OCI-LY7 (cell line): ENCODE measurements at regions not wholly inside any gene's neighbourhood (a gene's known extent, or its start where the extent isn't known, plus 50 kb on each side); places are given as distances from the start of the nearest gene placed in this dataset.
A peak's percentile ranks its signal among the peaks of the same experiment; 100 is the strongest.

Experiments used
- BruUV-seq: library from RNA; stranded (reverse); fragments of 400-500 nt; replicated peaks from 2 replicates; lab custom pipeline; 2021; lab: Mats Ljungman, UMichigan
- CTCF ChIA-PET: fragments of 300-600 bp; sonication (Branson Sonifier 250); formaldehyde crosslinking; loops from one replicate; lab custom pipeline; 2022; ENCODE audit warnings: antibody characterized with exemption; ENCODE audit not compliant: unreplicated experiment; lab: Charles Lee
- POLR2A ChIA-PET: fragments of 300-600 bp; sonication (Branson Sonifier 250); formaldehyde crosslinking; loops from one replicate; lab custom pipeline; 2022; ENCODE audit warnings: antibody characterized with exemption; lab: Charles Lee
- DNase-seq: peaks from one replicate; pipeline ENCODE4 v3.0.0-alpha.2; 2015; ENCODE audit warnings: low spot score
- H2AFZ ChIP-seq: fragments of 200-600 bp; sonication (generic), shearing (Covaris generic); 2 replicates; pipeline ENCODE4 v1.6.1; 2014; ENCODE audit warnings: mild to moderate bottlenecking, antibody characterized with exemption, low read length, moderate library complexity
- H3K27ac ChIP-seq: fragments of 200-600 bp; sonication (generic); 2 replicates; pipeline ENCODE4 v1.5.1; 2014; ENCODE audit warnings: mixed run types, low read depth, mild to moderate bottlenecking, moderate library complexity, low read length, inconsistent platforms; ENCODE audit not compliant: poor library complexity, severe bottlenecking
- H3K36me3 ChIP-seq: fragments of 200-600 bp; sonication (generic); 2 replicates; pipeline ENCODE4 v1.6.1; 2014; ENCODE audit warnings: mild to moderate bottlenecking, antibody characterized with exemption, low read length, moderate library complexity, mixed read lengths; ENCODE audit not compliant: insufficient read depth
- H3K4me1 ChIP-seq: fragments of 200-600 bp; sonication (generic); 2 replicates; pipeline ENCODE4 v1.5.1; 2014; ENCODE audit warnings: mild to moderate bottlenecking, low read length; ENCODE audit not compliant: insufficient read depth, poor library complexity, severe bottlenecking
- H3K4me2 ChIP-seq: fragments of 200-600 bp; sonication (generic); 2 replicates; pipeline ENCODE4 v1.6.1; 2014; ENCODE audit warnings: mild to moderate bottlenecking, low read length
- H3K4me3 ChIP-seq: fragments of 200-600 bp; sonication (generic); 2 replicates; pipeline ENCODE4 v1.5.1; 2014; ENCODE audit warnings: mild to moderate bottlenecking, low read depth, low read length; ENCODE audit not compliant: poor library complexity, severe bottlenecking
- H3K79me2 ChIP-seq: fragments of 200-600 bp; sonication (generic); 2 replicates; pipeline ENCODE4 v1.6.1; 2016; ENCODE audit warnings: low read depth, mild to moderate bottlenecking, low read length, moderate library complexity, mixed read lengths; ENCODE audit not compliant: insufficient read depth
- H3K9me2 ChIP-seq: fragments of 200-600 bp; sonication (generic); 2 replicates; pipeline ENCODE4 v1.6.1; 2016; ENCODE audit warnings: mild to moderate bottlenecking, low read length, mixed read lengths; ENCODE audit not compliant: insufficient read depth
- H3K9me3 ChIP-seq: fragments of 200-600 bp; sonication (generic); 2 replicates; pipeline ENCODE4 v1.6.1; 2014; ENCODE audit warnings: mild to moderate bottlenecking, mixed run types, low read length, mixed read lengths
- H4K20me1 ChIP-seq: fragments of 200-600 bp; sonication (generic); 2 replicates; pipeline ENCODE4 v1.6.1; 2014; ENCODE audit warnings: mild to moderate bottlenecking, antibody characterized with exemption, low read length, moderate library complexity, mixed read lengths; ENCODE audit not compliant: insufficient read depth
- EZH2phosphoT487 ChIP-seq: fragments of 200-600 bp; sonication (generic); IDR thresholded peaks from 2 replicates; pipeline ENCODE4 v1.6.1; 2018; ENCODE audit warnings: low read depth, borderline replicate concordance, mild to moderate bottlenecking, mixed run types, antibody characterized with exemption, low read length, moderate library complexity, mixed read lengths
- intact Hi-C: fragments of 100-400 bp; cut with micrococcal nuclease; formaldehyde crosslinking; loops from one replicate; pipeline ENCODE4 v1.10.0; 2022; ENCODE audit not compliant: unreplicated experiment
- TF ChIP-seq, protein P1 (sequence below): fragments of 200-600 bp; sonication (generic); conservative IDR thresholded peaks from 2 replicates; pipeline ENCODE4 v1.5.1; 2014; ENCODE audit warnings: mild to moderate bottlenecking, antibody characterized with exemption, low read length, moderate library complexity, mixed read lengths

DNA sequence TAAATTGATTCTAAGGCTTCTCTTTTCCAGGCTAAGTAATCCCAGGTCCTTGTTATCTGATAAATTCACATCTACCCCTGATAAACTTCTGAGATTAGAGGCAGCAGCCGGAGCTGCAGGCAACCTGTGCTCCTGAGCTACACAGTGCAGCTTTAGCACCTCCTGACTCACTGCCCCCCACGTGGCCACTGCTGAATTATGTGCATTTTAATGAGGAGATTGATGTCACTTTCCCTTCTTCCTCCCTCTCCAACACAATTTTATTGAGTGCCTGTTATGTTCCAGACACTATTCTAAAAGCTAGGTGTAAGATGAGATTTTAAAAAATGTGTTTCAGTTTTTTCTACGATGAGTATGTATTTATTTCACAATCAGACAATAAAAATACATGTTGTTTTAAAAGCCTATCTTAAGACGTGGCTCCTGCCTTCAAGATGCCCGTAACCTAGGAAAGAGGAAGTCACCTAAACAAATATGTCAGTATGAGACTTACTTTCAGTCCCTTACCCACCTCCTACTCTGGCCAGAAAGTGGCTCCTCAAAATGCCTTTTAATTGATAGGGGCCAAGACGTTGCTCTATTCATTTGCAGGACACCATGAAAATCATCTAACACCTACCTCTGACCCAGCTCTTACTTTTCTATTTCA, 161.5 kb upstream of the PFN2 start:
- peak overlapping the region; percentile 28; the same call in 1 of the 2 replicates for H3K4me2 ChIP-seq
- H2AFZ ChIP-seq, result no peak overlapping the region
- H3K79me2 ChIP-seq, result no peaks in the 10 kb centered on the region
- no peak overlapping the region for H3K4me3 ChIP-seq
- H3K27ac ChIP-seq, result no peak overlapping the region
- H3K9me2 ChIP-seq, result no peaks in the 10 kb centered on the region
- ChIA-PET POLR2A (interaction anchor here (0.5 to 0.9 kb wide), 5 partner anchors 71 to 721 kb away, joined by 3 to 7 read pairs (median 4); no protein-coding TSS in a partner anchor), CTCF (interaction anchor here (0.6 kb wide), 2 partner anchors 8 to 1402 kb away, joined by 3 to 5 read pairs; no protein-coding TSS in a partner anchor)
- intact Hi-C loops, result no loop called here
- no peaks in the 10 kb centered on the region for H3K9me3 ChIP-seq
- H4K20me1 ChIP-seq, result no peaks in the 10 kb centered on the region
- TF ChIP-seq, protein P1, sequence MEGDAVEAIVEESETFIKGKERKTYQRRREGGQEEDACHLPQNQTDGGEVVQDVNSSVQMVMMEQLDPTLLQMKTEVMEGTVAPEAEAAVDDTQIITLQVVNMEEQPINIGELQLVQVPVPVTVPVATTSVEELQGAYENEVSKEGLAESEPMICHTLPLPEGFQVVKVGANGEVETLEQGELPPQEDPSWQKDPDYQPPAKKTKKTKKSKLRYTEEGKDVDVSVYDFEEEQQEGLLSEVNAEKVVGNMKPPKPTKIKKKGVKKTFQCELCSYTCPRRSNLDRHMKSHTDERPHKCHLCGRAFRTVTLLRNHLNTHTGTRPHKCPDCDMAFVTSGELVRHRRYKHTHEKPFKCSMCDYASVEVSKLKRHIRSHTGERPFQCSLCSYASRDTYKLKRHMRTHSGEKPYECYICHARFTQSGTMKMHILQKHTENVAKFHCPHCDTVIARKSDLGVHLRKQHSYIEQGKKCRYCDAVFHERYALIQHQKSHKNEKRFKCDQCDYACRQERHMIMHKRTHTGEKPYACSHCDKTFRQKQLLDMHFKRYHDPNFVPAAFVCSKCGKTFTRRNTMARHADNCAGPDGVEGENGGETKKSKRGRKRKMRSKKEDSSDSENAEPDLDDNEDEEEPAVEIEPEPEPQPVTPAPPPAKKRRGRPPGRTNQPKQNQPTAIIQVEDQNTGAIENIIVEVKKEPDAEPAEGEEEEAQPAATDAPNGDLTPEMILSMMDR, result no peak
- no peak for TF ChIP-seq EZH2phosphoT487
- no TSS peak for BruUV-seq
- H3K4me1 ChIP-seq, result no peaks in the 10 kb centered on the region
- no peaks in the 10 kb centered on the region for H3K36me3 ChIP-seq
- no peak for DNase-seq

GRCh38 chr3:150131663-150132062, 161.0 kb upstream of the PFN2 start:
- H3K9me3 ChIP-seq, result no peaks in the 10 kb centered on the region
- H3K79me2 ChIP-seq, result no peaks in the 10 kb centered on the region
- no peak overlapping the region for H2AFZ ChIP-seq
- no peaks in the 10 kb centered on the region for H4K20me1 ChIP-seq
- H3K4me2 ChIP-seq, result no peak overlapping the region
- TF ChIP-seq EZH2phosphoT487, result no peak
- TF ChIP-seq, protein P1, result no peak
- H3K9me2 ChIP-seq, result no peaks in the 10 kb centered on the region
- no peaks in the 10 kb centered on the region for H3K4me1 ChIP-seq
- BruUV-seq, result no TSS peak
- CTCF ChIA-PET, result no interaction called here
- POLR2A ChIA-PET, result interaction anchor here (0.5 kb wide), 1 partner anchor 721 kb away, joined by 3 read pairs; no protein-coding TSS in a partner anchor
- no peak overlapping the region for H3K4me3 ChIP-seq
- no peaks in the 10 kb centered on the region for H3K36me3 ChIP-seq
- H3K27ac ChIP-seq, result no peak overlapping the region
- no peak for DNase-seq
- intact Hi-C loops, result no loop called here

DNA sequence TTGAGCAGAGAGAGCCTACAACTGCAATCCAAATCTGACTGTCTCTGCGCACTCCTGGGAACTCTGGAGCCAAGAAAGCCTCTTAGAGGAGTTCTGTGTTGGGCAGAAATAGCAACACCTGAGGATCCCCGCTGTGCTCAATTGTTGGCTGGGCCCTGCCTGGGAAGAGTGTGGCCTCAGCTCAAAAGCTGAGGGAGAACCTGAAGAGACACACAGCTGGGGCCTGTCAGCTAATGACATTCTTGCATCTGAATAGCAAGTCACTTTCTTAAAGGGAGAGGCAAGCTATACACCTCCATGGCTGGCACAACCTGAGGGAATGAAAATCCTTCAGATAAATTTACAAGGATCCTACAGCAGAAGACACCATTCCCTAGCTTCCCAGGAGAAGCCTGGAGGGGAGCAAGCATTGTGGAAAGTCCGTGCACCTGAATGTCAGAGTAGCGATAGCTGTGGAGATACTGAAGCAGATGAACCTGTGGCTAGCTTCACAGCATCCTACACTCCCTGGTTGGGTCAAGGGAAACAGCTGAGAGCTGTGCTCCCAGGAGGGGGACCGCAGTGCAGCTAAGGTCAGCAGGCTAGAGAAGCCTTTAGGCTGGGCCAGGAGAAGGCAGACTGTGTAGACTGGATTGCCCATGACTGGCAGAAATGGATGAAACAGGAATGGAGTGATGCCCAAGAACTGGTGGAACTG, 159.9 kb upstream of the PFN2 start:
- Histone ChIP-seq H3K9me3 (no peaks in the 10 kb centered on the region), H3K4me3 (no peak overlapping the region), H3K4me2 (no peak overlapping the region), H4K20me1 (no peaks in the 10 kb centered on the region), H3K79me2 (no peaks in the 10 kb centered on the region), H3K27ac (no peak overlapping the region), H3K4me1 (no peaks in the 10 kb centered on the region), H3K9me2 (no peaks in the 10 kb centered on the region), H3K36me3 (no peaks in the 10 kb centered on the region), H2AFZ (no peak overlapping the region)
- no peak for TF ChIP-seq EZH2phosphoT487
- TF ChIP-seq, protein P1, result no peak
- BruUV-seq, result no TSS peak
- ChIA-PET CTCF (no interaction called here), POLR2A (no interaction called here)
- intact Hi-C loops, result no loop called here
- no peak for DNase-seq
